Neural cell (in vitro differentiated cells): ENCODE measurements at regions not wholly inside any gene's neighbourhood (a gene's known extent, or its start where the extent isn't known, plus 50 kb on each side); places are given as distances from the start of the nearest gene placed in this dataset.

Experiments
- H2AFZ ChIP-seq: fragments of 200-600, 300-800 bp; sonication (generic), shearing (Covaris generic); 2 replicates; pipeline ENCODE4 v1.6.0; 2014; ENCODE audit warnings: low read depth, mild to moderate bottlenecking, antibody characterized with exemption, low read length, moderate library complexity
- H3F3A ChIP-seq: fragments of 200-600 bp; shearing (Covaris generic); 2 replicates; pipeline ENCODE4 v1.6.1; 2016; ENCODE audit warnings: mild to moderate bottlenecking, moderate library complexity, mixed read lengths, antibody characterized with exemption, low read length; ENCODE audit not compliant: insufficient read depth, poor library complexity, severe bottlenecking
- H3K27ac ChIP-seq: fragments of 200-600, 300-800 bp; sonication (generic), shearing (Covaris generic); 2 replicates; pipeline ENCODE4 v1.5.1; 2014; ENCODE audit warnings: mild to moderate bottlenecking, low read length, moderate library complexity
- H3K27me3 ChIP-seq: fragments of 300-800, 200-600 bp; sonication (generic), shearing (Covaris generic); 2 replicates; pipeline ENCODE4 v1.6.0; 2014; ENCODE audit warnings: mild to moderate bottlenecking, low read depth, low read length, moderate library complexity; ENCODE audit not compliant: insufficient read depth
- H3K36me3 ChIP-seq: fragments of 300-800, 200-600 bp; sonication (generic), shearing (Covaris generic); 2 replicates; pipeline ENCODE4 v1.5.1; 2014; ENCODE audit warnings: mild to moderate bottlenecking, antibody characterized with exemption, low read length, moderate library complexity; ENCODE audit not compliant: insufficient read depth
- H3K4me2 ChIP-seq: fragments of 300-800, 200-600 bp; sonication (generic), shearing (Covaris generic); 2 replicates; pipeline ENCODE4 v1.6.0; 2014; ENCODE audit warnings: mild to moderate bottlenecking, low read length
- H3K4me3 ChIP-seq: fragments of 300-800, 200-600 bp; sonication (generic), shearing (Covaris generic); 2 replicates; pipeline ENCODE4 v1.5.1; 2014; ENCODE audit warnings: mild to moderate bottlenecking, low read length, moderate library complexity
- H3K79me2 ChIP-seq: fragments of 200-600 bp; shearing (Covaris generic); replicated peaks from 2 replicates; pipeline ENCODE4 v1.6.0; 2014; ENCODE audit warnings: mild to moderate bottlenecking, low read length, moderate library complexity; ENCODE audit not compliant: insufficient read depth
- H3K9ac ChIP-seq: fragments of 300-800, 200-600 bp; sonication (generic), shearing (Covaris generic); 2 replicates; pipeline ENCODE4 v1.6.1; 2016; ENCODE audit warnings: mild to moderate bottlenecking, low read length, mixed read lengths
- H3K9me2 ChIP-seq: fragments of 200-600 bp; shearing (Covaris generic); 2 replicates; pipeline ENCODE4 v1.6.1; 2016; ENCODE audit warnings: mild to moderate bottlenecking, low read length, mixed read lengths; ENCODE audit not compliant: insufficient read depth
- H3K9me3 ChIP-seq: fragments of 200-600, 300-800 bp; sonication (generic), shearing (Covaris generic); 2 replicates; pipeline ENCODE4 v1.6.1; 2016; ENCODE audit warnings: mild to moderate bottlenecking, mixed run types, low read length, moderate library complexity, mixed read lengths
- H4K20me1 ChIP-seq: fragments of 200-600 bp; shearing (Covaris generic); 2 replicates; pipeline ENCODE4 v1.6.1; 2016; ENCODE audit warnings: mild to moderate bottlenecking, mixed run types; ENCODE audit not compliant: insufficient read depth
- CTCF ChIP-seq: fragments of 450-650 bp; IDR thresholded peaks from 2 replicates; pipeline ENCODE4 v1.5.1; 2014; ENCODE audit warnings: antibody characterized with exemption, mild to moderate bottlenecking, moderate library complexity; ENCODE audit not compliant: poor library complexity, severe bottlenecking
- EP300 ChIP-seq: fragments of 450-650 bp; conservative IDR thresholded peaks from 2 replicates; pipeline ENCODE4 v1.6.1; 2014; ENCODE audit warnings: antibody characterized with exemption, mild to moderate bottlenecking, moderate library complexity; ENCODE audit not compliant: poor library complexity, severe bottlenecking
- EZH2 ChIP-seq: fragments of 200-600, 300-800 bp; shearing (Covaris generic), sonication (generic); IDR thresholded peaks from 2 replicates; pipeline ENCODE4 v1.6.1; 2014; ENCODE audit warnings: antibody characterized with exemption, low read length, borderline replicate concordance, mild to moderate bottlenecking; ENCODE audit not compliant: insufficient read depth, poor library complexity, severe bottlenecking
- MXI1 ChIP-seq: fragments of 450-650 bp; conservative IDR thresholded peaks from 2 replicates; pipeline ENCODE4 v1.6.1; 2014; ENCODE audit warnings: antibody characterized with exemption, mild to moderate bottlenecking; ENCODE audit not compliant: poor library complexity, severe bottlenecking
- POLR2AphosphoS5 ChIP-seq: IDR thresholded peaks from 2 replicates; pipeline ENCODE4 v1.6.1; 2012
- RAD21 ChIP-seq: fragments of 450-650 bp; conservative IDR thresholded peaks from 2 replicates; pipeline ENCODE4 v1.6.1; 2014; ENCODE audit warnings: antibody characterized with exemption, mild to moderate bottlenecking, moderate library complexity
- REST ChIP-seq: IDR thresholded peaks from 2 replicates; pipeline ENCODE4 v1.6.1; 2012; ENCODE audit warnings: borderline replicate concordance
- SMC3 ChIP-seq: fragments of 450-650 bp; conservative IDR thresholded peaks from 2 replicates; pipeline ENCODE4 v1.6.1; 2014; ENCODE audit warnings: antibody characterized with exemption, mild to moderate bottlenecking, moderate library complexity; ENCODE audit not compliant: poor library complexity
- TAF1 ChIP-seq: IDR thresholded peaks from 2 replicates; pipeline ENCODE4 v1.6.1; 2012; ENCODE audit warnings: low read depth

GRCh38 chr6:71768356-71768755, 118.0 kb upstream of the RIMS1 start:
- Histone ChIP-seq H3K9me3 (no peaks in the 10 kb centered on the region), H3K9me2 (no peaks in the 10 kb centered on the region), H4K20me1 (no peaks in the 10 kb centered on the region), H3K36me3 (no peaks in the 10 kb centered on the region), H3F3A (no peaks in the 10 kb centered on the region), H3K9ac (no peak overlapping the region), H3K79me2 (no peaks in the 10 kb centered on the region), H2AFZ (no peak overlapping the region), H3K27ac (no peak overlapping the region), H3K27me3 (no peaks in the 10 kb centered on the region), H3K4me2 (no peak overlapping the region), H3K4me3 (no peak overlapping the region)
- TF ChIP-seq SMC3 (no peak), EP300 (no peak), MXI1 (no peak), CTCF (no peak), REST (no peak), RAD21 (no peak), POLR2AphosphoS5 (no peak), EZH2 (no peak), TAF1 (no peak)

- Histone ChIP-seq H3K9ac (no peak overlapping the region), H3K27ac (no peak overlapping the region), H3K9me2 (no peaks in the 10 kb centered on the region), H4K20me1 (no peaks in the 10 kb centered on the region), H3K36me3 (no peaks in the 10 kb centered on the region), H2AFZ (no peak overlapping the region), H3K4me2 (no peak overlapping the region), H3F3A (no peaks in the 10 kb centered on the region), H3K27me3 (no peaks in the 10 kb centered on the region), H3K79me2 (no peaks in the 10 kb centered on the region), H3K4me3 (no peak overlapping the region), H3K9me3 (peaks cover 5% of the 10 kb centered on the region)
- TF ChIP-seq POLR2AphosphoS5 (no peak), EZH2 (no peak), EP300 (no peak)
Measured at GRCh38 chr6:71808865-71809264, 77.5 kb upstream of the RIMS1 start.

- Histone ChIP-seq H3F3A (no peaks in the 10 kb centered on the region), H3K36me3 (no peaks in the 10 kb centered on the region), H3K9me3 (peaks cover 5% of the 10 kb centered on the region), H3K9ac (no peak overlapping the region), H2AFZ (no peak overlapping the region), H3K4me3 (no peak overlapping the region), H3K27me3 (no peaks in the 10 kb centered on the region), H3K27ac (no peak overlapping the region), H3K9me2 (no peaks in the 10 kb centered on the region), H3K79me2 (no peaks in the 10 kb centered on the region), H4K20me1 (no peaks in the 10 kb centered on the region), H3K4me2 (no peak overlapping the region)
- no peak for TF ChIP-seq SMC3
- no peak for TF ChIP-seq RAD21
- no peak for TF ChIP-seq CTCF
- TF ChIP-seq TAF1 = no peak
- no peak for TF ChIP-seq MXI1
Measured at GRCh38 chr6:71810880-71811279, 75.5 kb upstream of the RIMS1 start.
